K562 (cell line): ENCODE measurements at regions not wholly inside any gene's neighbourhood (a gene's known extent, or its start where the extent isn't known, plus 50 kb on each side); places are given as distances from the start of the nearest gene placed in this dataset.

Experiments
- ATAC-seq: fragments of 200-7000 bp; cut with Tn5 transposase; 3 replicates; pipeline ENCODE4 v1.9.1; 2020; ENCODE audit warnings: moderate library complexity
- BruUV-seq: library from RNA; stranded (reverse); fragments of 400-500 nt; replicated peaks from 2 replicates; lab custom pipeline; 2021; lab: Mats Ljungman, UMichigan
- CTCF ChIA-PET: fragments of 300-600 bp; formaldehyde crosslinking; extraction: SDS; loops from one replicate; lab custom pipeline; 2021; ENCODE audit warnings: low intra/inter-chr PET ratio; lab: Yijun Ruan, JAX
- POLR2A ChIA-PET: fragments of 300-600, 350-650 bp; sonication (Branson Sonifier 250); formaldehyde crosslinking; extraction: SDS; loops from one replicate; lab custom pipeline; 2021; ENCODE audit warnings: antibody characterized with exemption, inconsistent platforms; lab: Yijun Ruan, JAX
- DNase-seq, 4 experiments: peaks; one replicate each; pipeline versions ENCODE4 v3.0.0 to v3.0.0-alpha.2; 2011 to 2018; ENCODE audit warnings: low spot score in 3 of 4, mixed read lengths in 3 of 4; ENCODE audit errors: extremely low read depth in 1 of 4
- FAIRE-seq: peaks from 2 replicates; lab custom pipeline; 2011; peaks lifted over from hg19 to GRCh38; lab: Jason Lieb, UNC
- H2AFZ ChIP-seq: 2 replicates; pipeline ENCODE4 v1.6.0; 2011; ENCODE audit warnings: low read depth, low read length, control low read depth, inconsistent platforms
- H3K27ac ChIP-seq: fragments of 200-600 bp; 3 replicates; pipeline ENCODE4 v1.8.0; 2011; ENCODE audit warnings: low read depth, mild to moderate bottlenecking, control low read depth, inconsistent platforms, low read length, moderate library complexity, mixed read lengths; ENCODE audit errors: extremely low read depth
- H3K27me3 ChIP-seq, 2 experiments: fragments of 300-600 bp in 1 of 2; 2 replicates in 1 of 2; 3 replicates in 1 of 2; pipeline versions ENCODE4 v1.6.0 to v1.8.0; 2011; ENCODE audit warnings: inconsistent platforms in 2 of 2, low read length in 2 of 2, mild to moderate bottlenecking in 1 of 2, mixed read lengths in 1 of 2, moderate library complexity in 1 of 2; ENCODE audit not compliant: control insufficient read depth in 2 of 2, insufficient read depth in 2 of 2
- H3K36me3 ChIP-seq: fragments of 300-600 bp; 3 replicates; pipeline ENCODE4 v1.8.0; 2011; ENCODE audit warnings: mild to moderate bottlenecking, low read length, inconsistent platforms; ENCODE audit not compliant: control insufficient read depth, insufficient read depth
- H3K4me1 ChIP-seq, 2 experiments: fragments of 200-600 bp in 1 of 2; replicated peaks in 1 of 2; 2 replicates in 1 of 2; 3 replicates in 1 of 2; pipeline versions ENCODE4 v1.5.1 to v1.8.0; 2011; ENCODE audit warnings: inconsistent platforms in 2 of 2, low read length in 2 of 2, mild to moderate bottlenecking in 1 of 2, mixed read lengths in 1 of 2, moderate library complexity in 1 of 2; ENCODE audit not compliant: control insufficient read depth in 2 of 2, insufficient read depth in 2 of 2
- H3K4me2 ChIP-seq: 2 replicates; pipeline ENCODE4 v1.6.1; 2011; ENCODE audit warnings: low read length, control low read depth, inconsistent platforms, mixed read lengths; ENCODE audit not compliant: insufficient read depth
- H3K4me3 ChIP-seq: fragments of 200-600 bp; sonication (generic), shearing (Covaris generic); 2 replicates; pipeline ENCODE4 v1.5.1; 2016; ENCODE audit warnings: control low read depth, inconsistent platforms
- H3K79me2 ChIP-seq: fragments of 200-600 bp; 3 replicates; pipeline ENCODE4 v1.8.0; 2011; ENCODE audit warnings: low read length, inconsistent platforms; ENCODE audit not compliant: control insufficient read depth, insufficient read depth
- H3K9ac ChIP-seq, 2 experiments: 2 replicates each; pipeline versions ENCODE4 v1.6.0 to v1.6.1; 2011; ENCODE audit warnings: low read depth in 2 of 2, low read length in 2 of 2, control low read depth in 1 of 2, inconsistent platforms in 1 of 2, mild to moderate bottlenecking in 1 of 2, mixed read lengths in 1 of 2; ENCODE audit not compliant: insufficient read depth in 1 of 2
- H3K9me1 ChIP-seq: one replicate; pipeline ENCODE4 v1.6.0; 2011; ENCODE audit warnings: inconsistent platforms, mild to moderate bottlenecking, low read length, moderate library complexity; ENCODE audit not compliant: control insufficient read depth, insufficient read depth
- H3K9me3 ChIP-seq: replicated peaks from 2 replicates; pipeline ENCODE4 v1.5.1; 2011; ENCODE audit warnings: low read depth, low read length, inconsistent platforms; ENCODE audit not compliant: control insufficient read depth, insufficient read depth
- H4K20me1 ChIP-seq: replicated peaks from 2 replicates; pipeline ENCODE4 v1.6.1; 2011; ENCODE audit warnings: low read length, inconsistent platforms, mixed read lengths; ENCODE audit not compliant: control insufficient read depth, insufficient read depth
- CBX8 ChIP-seq: fragments of 200-600 bp; sonication (generic); IDR thresholded peaks from 2 replicates; pipeline ENCODE4 v1.6.1; 2012; ENCODE audit warnings: borderline replicate concordance, mixed run types, low read depth, mild to moderate bottlenecking, moderate library complexity, mixed read lengths, low read length, control low read depth, inconsistent platforms; ENCODE audit not compliant: poor library complexity, severe bottlenecking; ENCODE audit errors: extremely low read depth
- KLF10 ChIP-seq: fragments of 250-450 bp; sonication (Bioruptor Pico); IDR thresholded peaks from 2 replicates; pipeline ENCODE4 v1.6.1; 2021; ENCODE audit warnings: matching md5 sums
- NR2C2 ChIP-seq, 2 experiments: fragments of 200-800 bp in 1 of 2; sonication (Bioruptor generic) in 1 of 2; sonication (generic) in 1 of 2; formaldehyde crosslinking in 1 of 2; IDR thresholded peaks; 2 replicates each; pipeline versions ENCODE4 v1.6.1 to v1.8.0; 2016 to 2022; ENCODE audit warnings: mild to moderate bottlenecking in 1 of 2, missing compliant biosample characterization in 1 of 2, missing genetic modification characterization in 1 of 2, missing genetic modification reagents in 1 of 2
- PML ChIP-seq: IDR thresholded peaks from 2 replicates; pipeline ENCODE4 v1.6.1; 2012; ENCODE audit warnings: low read length, inconsistent platforms
- TRIM28 ChIP-seq: fragments of 450-650 bp; IDR thresholded peaks from 2 replicates; pipeline ENCODE4 v1.6.1; 2017
- ZFP30 ChIP-seq: fragments of 250-450 bp; sonication (Bioruptor Pico); IDR thresholded peaks from 2 replicates; pipeline ENCODE4 v1.8.0; 2022; ENCODE audit warnings: moderate library complexity, mild to moderate bottlenecking, inconsistent platforms, borderline replicate concordance
- ZNF764 ChIP-seq: fragments of 250-450 bp; sonication (Bioruptor Pico); IDR thresholded peaks from 2 replicates; pipeline ENCODE4 v1.4.0; 2020; ENCODE audit warnings: low read depth, mild to moderate bottlenecking, moderate library complexity
- WGBS: fragments of 100-300 bp; shearing (Covaris generic); methylation state at CpG from one replicate; pipeline ENCODE4 v1.1.6; 2016; ENCODE audit warnings: low coverage, mixed read lengths; ENCODE audit not compliant: insufficient coverage; ENCODE audit errors: missing lambda C conversion rate; 5-methylcytosine and 5-hydroxymethylcytosine counted together
- in situ Hi-C: fragments of 300-500 bp; cut with MboI; formaldehyde crosslinking; loops from 4 replicates; pipeline ENCODE4 v1.15.0; 2018; ENCODE audit warnings: inconsistent platforms, mixed read lengths
- intact Hi-C: fragments of 100-400 bp; cut with micrococcal nuclease; formaldehyde crosslinking; loops from 2 replicates; pipeline ENCODE4 v1.14.2; 2022
- TF ChIP-seq, protein P1 (sequence below): fragments of 450-650 bp; IDR thresholded peaks from 2 replicates; pipeline ENCODE4 v1.7.1; 2018; ENCODE audit warnings: mild to moderate bottlenecking, low read depth; ENCODE audit not compliant: partially characterized antibody
- TF ChIP-seq, protein P2 (sequence below): fragments of 250-450 bp; sonication (Bioruptor Pico); IDR thresholded peaks from 2 replicates; pipeline ENCODE4 v1.5.1; 2021; ENCODE audit warnings: mild to moderate bottlenecking
- TF ChIP-seq, protein P3 (sequence below): fragments of 450-650 bp; IDR thresholded peaks from 2 replicates; pipeline ENCODE4 v1.6.1; 2016; ENCODE audit warnings: missing biosample characterization, missing genetic modification characterization

DNA sequence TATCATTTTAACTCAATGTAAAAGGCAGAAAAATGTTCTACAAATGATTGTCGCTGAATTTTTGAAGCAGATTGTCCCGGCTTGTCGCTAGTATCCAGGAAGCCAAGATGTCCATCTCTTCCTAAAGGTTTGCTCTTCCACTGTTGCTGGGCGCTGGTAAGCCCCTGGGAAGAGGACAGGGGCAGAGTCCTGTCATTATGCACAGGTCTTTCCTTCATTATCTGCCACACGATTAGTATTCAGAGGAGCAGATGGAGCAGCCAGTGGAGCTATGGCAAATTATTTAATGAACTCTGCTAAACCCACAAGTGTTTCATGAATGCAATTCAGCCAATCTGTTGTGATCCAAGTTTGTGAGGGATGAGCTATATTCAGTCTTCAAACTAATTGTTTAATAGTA is 499.1 kb upstream of the NRP1 start:
- BruUV-seq, result no TSS peak
- Histone ChIP-seq H2AFZ (no peak overlapping the region), H3K27ac (no peak overlapping the region), H3K9ac (no peak overlapping the region), H3K4me2 (no peak overlapping the region), H3K9me1 (no peaks in the 10 kb centered on the region), H3K27me3 (no peaks in the 10 kb centered on the region; a peak in 1 of 5 replicates), H3K79me2 (no peaks in the 10 kb centered on the region), H3K36me3 (no peaks in the 10 kb centered on the region), H4K20me1 (no peaks in the 10 kb centered on the region), H3K9me3 (no peaks in the 10 kb centered on the region), H3K4me1 (no peaks in the 10 kb centered on the region), H3K4me3 (no peak overlapping the region)
- DNase-seq (no peak), FAIRE-seq (no peak), ATAC-seq (no peak)
- ChIA-PET POLR2A (interaction anchor here (1.1 kb wide), 1 partner anchor 10 kb away, joined by 3 read pairs; no protein-coding TSS in a partner anchor), CTCF (no interaction called here)
- 0% methylated on average over 5 of the region's 5 CpGs for WGBS
- intact Hi-C loops, result no loop called here
- TF ChIP-seq CBX8 (no peak), PML (no peak), TRIM28 (no peak), ZFP30 (no peak), NR2C2 (CRISPR knock-in tag; IDR thresholded peaks at IDR 0.05) (no peak), NR2C2 (tag; IDR thresholded peaks at IDR 0.05) (no peak), ZNF764 (CRISPR knock-in tag) (no peak), KLF10 (CRISPR knock-in tag) (no peak)
- TF ChIP-seq, protein P1, sequence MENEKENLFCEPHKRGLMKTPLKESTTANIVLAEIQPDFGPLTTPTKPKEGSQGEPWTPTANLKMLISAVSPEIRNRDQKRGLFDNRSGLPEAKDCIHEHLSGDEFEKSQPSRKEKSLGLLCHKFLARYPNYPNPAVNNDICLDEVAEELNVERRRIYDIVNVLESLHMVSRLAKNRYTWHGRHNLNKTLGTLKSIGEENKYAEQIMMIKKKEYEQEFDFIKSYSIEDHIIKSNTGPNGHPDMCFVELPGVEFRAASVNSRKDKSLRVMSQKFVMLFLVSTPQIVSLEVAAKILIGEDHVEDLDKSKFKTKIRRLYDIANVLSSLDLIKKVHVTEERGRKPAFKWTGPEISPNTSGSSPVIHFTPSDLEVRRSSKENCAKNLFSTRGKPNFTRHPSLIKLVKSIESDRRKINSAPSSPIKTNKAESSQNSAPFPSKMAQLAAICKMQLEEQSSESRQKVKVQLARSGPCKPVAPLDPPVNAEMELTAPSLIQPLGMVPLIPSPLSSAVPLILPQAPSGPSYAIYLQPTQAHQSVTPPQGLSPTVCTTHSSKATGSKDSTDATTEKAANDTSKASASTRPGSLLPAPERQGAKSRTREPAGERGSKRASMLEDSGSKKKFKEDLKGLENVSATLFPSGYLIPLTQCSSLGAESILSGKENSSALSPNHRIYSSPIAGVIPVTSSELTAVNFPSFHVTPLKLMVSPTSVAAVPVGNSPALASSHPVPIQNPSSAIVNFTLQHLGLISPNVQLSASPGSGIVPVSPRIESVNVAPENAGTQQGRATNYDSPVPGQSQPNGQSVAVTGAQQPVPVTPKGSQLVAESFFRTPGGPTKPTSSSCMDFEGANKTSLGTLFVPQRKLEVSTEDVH, result no peak
- TF ChIP-seq, protein P2, sequence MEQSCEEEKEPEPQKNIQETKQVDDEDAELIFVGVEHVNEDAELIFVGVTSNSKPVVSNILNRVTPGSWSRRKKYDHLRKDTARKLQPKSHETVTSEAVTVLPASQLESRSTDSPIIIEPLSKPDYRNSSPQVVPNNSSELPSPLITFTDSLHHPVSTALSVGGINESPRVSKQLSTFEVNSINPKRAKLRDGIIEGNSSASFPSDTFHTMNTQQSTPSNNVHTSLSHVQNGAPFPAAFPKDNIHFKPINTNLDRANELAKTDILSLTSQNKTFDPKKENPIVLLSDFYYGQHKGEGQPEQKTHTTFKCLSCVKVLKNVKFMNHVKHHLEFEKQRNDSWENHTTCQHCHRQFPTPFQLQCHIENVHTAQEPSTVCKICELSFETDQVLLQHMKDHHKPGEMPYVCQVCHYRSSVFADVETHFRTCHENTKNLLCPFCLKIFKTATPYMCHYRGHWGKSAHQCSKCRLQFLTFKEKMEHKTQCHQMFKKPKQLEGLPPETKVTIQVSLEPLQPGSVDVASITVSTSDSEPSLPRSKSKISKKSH (CRISPR knock-in tag), result no peak
- TF ChIP-seq, protein P3, sequence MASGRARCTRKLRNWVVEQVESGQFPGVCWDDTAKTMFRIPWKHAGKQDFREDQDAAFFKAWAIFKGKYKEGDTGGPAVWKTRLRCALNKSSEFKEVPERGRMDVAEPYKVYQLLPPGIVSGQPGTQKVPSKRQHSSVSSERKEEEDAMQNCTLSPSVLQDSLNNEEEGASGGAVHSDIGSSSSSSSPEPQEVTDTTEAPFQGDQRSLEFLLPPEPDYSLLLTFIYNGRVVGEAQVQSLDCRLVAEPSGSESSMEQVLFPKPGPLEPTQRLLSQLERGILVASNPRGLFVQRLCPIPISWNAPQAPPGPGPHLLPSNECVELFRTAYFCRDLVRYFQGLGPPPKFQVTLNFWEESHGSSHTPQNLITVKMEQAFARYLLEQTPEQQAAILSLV (tag), result no peak
- in situ Hi-C loops, result loop anchor here (25.0 kb wide), 1 partner anchor 804 kb away; no protein-coding TSS in a partner anchor
